ENCODE measurements at regions not wholly inside any gene's neighbourhood (a gene's known extent, or its start where the extent isn't known, plus 50 kb on each side); places are given as distances from the start of the nearest gene placed in this dataset.

- DNase-seq: no peak
- Mint-ChIP-seq H3K36me3 (ENCODE audit: low read depth) (no peaks in the 10 kb centered on the region), H3K27ac (no peak overlapping the region), H3K9me3 (no peaks in the 10 kb centered on the region), H3K27me3 (ENCODE audit: insufficient read depth) (no peaks in the 10 kb centered on the region), H3K4me1 (ENCODE audit: low read depth) (peaks cover 22% of the 10 kb centered on the region), H3K4me3 (no peak overlapping the region)
- TF ChIP-seq CTCF (IDR thresholded peaks at IDR 0.05): no peak
Measured at GRCh38 chr4:123936621-123937043, 540.0 kb downstream of the SPRY1 start.

GRCh38 chr4:123937581-123937980 lies 541.0 kb downstream of the SPRY1 start:
- no peaks in the 10 kb centered on the region for H3K27me3 Mint-ChIP-seq (ENCODE audit: insufficient read depth)
- no peak overlapping the region for H3K4me3 Mint-ChIP-seq
- no peak overlapping the region for H3K27ac Mint-ChIP-seq
- no peak for DNase-seq
- no peaks in the 10 kb centered on the region for H3K9me3 Mint-ChIP-seq
- no peaks in the 10 kb centered on the region for H3K36me3 Mint-ChIP-seq (ENCODE audit: low read depth)
- peaks cover 26% of the 10 kb centered on the region for H3K4me1 Mint-ChIP-seq (ENCODE audit: low read depth)
- no peak for TF ChIP-seq CTCF (IDR thresholded peaks at IDR 0.05)

GRCh38 chr4:123939621-123940020 lies 543.0 kb downstream of the SPRY1 start:
- peak; percentile 46 for DNase-seq
- H3K4me1 Mint-ChIP-seq (ENCODE audit: low read depth): peaks cover 26% of the 10 kb centered on the region
- no peak overlapping the region for H3K4me3 Mint-ChIP-seq
- H3K27ac Mint-ChIP-seq: no peak overlapping the region
- TF ChIP-seq CTCF (IDR thresholded peaks at IDR 0.05): no peak
- no peaks in the 10 kb centered on the region for H3K27me3 Mint-ChIP-seq (ENCODE audit: insufficient read depth)
- H3K36me3 Mint-ChIP-seq (ENCODE audit: low read depth): no peaks in the 10 kb centered on the region
- no peaks in the 10 kb centered on the region for H3K9me3 Mint-ChIP-seq

GRCh38 chr4:123940604-123941003 lies 544.0 kb downstream of the SPRY1 start:
- DNase-seq: no peak
- peaks cover 26% of the 10 kb centered on the region for H3K4me1 Mint-ChIP-seq (ENCODE audit: low read depth)
- TF ChIP-seq CTCF (IDR thresholded peaks at IDR 0.05): no peak
- H3K36me3 Mint-ChIP-seq (ENCODE audit: low read depth): no peaks in the 10 kb centered on the region
- no peaks in the 10 kb centered on the region for H3K27me3 Mint-ChIP-seq (ENCODE audit: insufficient read depth)
- H3K27ac Mint-ChIP-seq: no peak overlapping the region
- no peaks in the 10 kb centered on the region for H3K9me3 Mint-ChIP-seq
- H3K4me3 Mint-ChIP-seq: no peak overlapping the region

GRCh38 chr4:123941306-123941705 lies 544.7 kb downstream of the SPRY1 start:
- Mint-ChIP-seq H3K4me1 (ENCODE audit: low read depth) (peaks cover 25% of the 10 kb centered on the region), H3K27me3 (ENCODE audit: insufficient read depth) (no peaks in the 10 kb centered on the region), H3K36me3 (ENCODE audit: low read depth) (no peaks in the 10 kb centered on the region), H3K27ac (peak overlapping the region; percentile 0; the same call in 1 of the 2 replicates), H3K4me3 (no peak overlapping the region), H3K9me3 (no peaks in the 10 kb centered on the region)
- DNase-seq: peak; percentile 17
- no peak for TF ChIP-seq CTCF (IDR thresholded peaks at IDR 0.05)

GRCh38 chr4:123943976-123944375 lies 547.4 kb downstream of the SPRY1 start:
- TF ChIP-seq CTCF (IDR thresholded peaks at IDR 0.05): no peak
- DNase-seq: no peak
- Mint-ChIP-seq H3K4me1 (ENCODE audit: low read depth) (peaks cover 20% of the 10 kb centered on the region), H3K9me3 (no peaks in the 10 kb centered on the region), H3K4me3 (no peak overlapping the region), H3K27ac (no peak overlapping the region), H3K36me3 (ENCODE audit: low read depth) (no peaks in the 10 kb centered on the region), H3K27me3 (ENCODE audit: insufficient read depth) (no peaks in the 10 kb centered on the region)
